Left cardiac atrium (tissue), 4 donors: ENCODE measurements at regions not wholly inside any gene's neighbourhood (a gene's known extent, or its start where the extent isn't known, plus 50 kb on each side); places are given as distances from the start of the nearest gene placed in this dataset.
"Not testable (repeated sequence)": the region's sequence is repeated elsewhere in the genome, so short reads cannot be mapped to it uniquely, and the experiment has no call there.

Experiments used
- ATAC-seq, 2 donors: fragments of 200-7000 bp; cut with Tn5 transposase; one replicate each; pipeline ENCODE4 v1.9.1; 2020; ENCODE audit warnings: mild to moderate bottlenecking in 2 of 2, moderate library complexity in 2 of 2
- DNase-seq: peaks from one replicate; pipeline ENCODE4 v3.0.0-alpha.2; 2020
- intact Hi-C, 2 donors: fragments of 100-400 bp; cut with DNase I; formaldehyde crosslinking; loops; one replicate each; pipeline versions ENCODE4 v1.14.1 to v1.15.1; 2022 to 2023
- donor health status: DM: no; HTN: yes; CAD: no.
- donor health status: DM: no; HTN: yes; CAD: no; lungs with severe emphysema.
- donor health status: DM: yes; HTN: yes; CAD: no.
- donor health status: Dilated cardiomyopathy.

GRCh38 chr5:6142353-6142752 is 236.0 kb downstream of the MED10 start:
- no peak for ATAC-seq
- no peak for DNase-seq
- intact Hi-C loops, result no loop called here

GRCh38 chr5:6140219-6140618 is 238.1 kb downstream of the MED10 start:
- ATAC-seq, result no peak
- intact Hi-C loops, result no loop called here

DNA sequence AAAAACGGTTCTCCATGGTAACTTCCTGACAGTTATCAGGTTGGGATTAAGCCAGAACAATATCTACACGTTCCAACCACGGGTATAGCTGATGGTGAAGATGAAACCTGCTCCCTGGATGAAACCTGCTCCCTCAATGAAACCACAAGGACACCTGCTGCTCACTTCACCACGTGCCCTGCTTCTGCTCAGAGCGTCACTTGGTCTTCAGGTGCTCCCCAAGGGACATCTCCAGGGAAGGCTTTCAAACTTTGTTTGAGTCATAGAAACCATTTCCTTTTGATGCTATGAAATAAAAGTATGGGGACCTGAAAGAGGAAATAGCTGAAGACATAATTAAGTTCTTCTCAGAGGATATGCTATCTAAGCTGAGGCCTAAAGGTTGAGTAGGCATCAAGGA is 242.4 kb downstream of the MED10 start:
- intact Hi-C loops, result no loop called here
- DNase-seq (no peak), ATAC-seq (no peak)

More at GRCh38 chr5:6140219-6140618, 238.1 kb downstream of the MED10 start:
- DNase-seq, result no peak

- no peak for DNase-seq
- intact Hi-C loops, result no loop called here
- ATAC-seq, result no peak
These were observed 244.1 kb downstream of the MED10 start for GRCh38 chr5:6134281-6134680.

DNA sequence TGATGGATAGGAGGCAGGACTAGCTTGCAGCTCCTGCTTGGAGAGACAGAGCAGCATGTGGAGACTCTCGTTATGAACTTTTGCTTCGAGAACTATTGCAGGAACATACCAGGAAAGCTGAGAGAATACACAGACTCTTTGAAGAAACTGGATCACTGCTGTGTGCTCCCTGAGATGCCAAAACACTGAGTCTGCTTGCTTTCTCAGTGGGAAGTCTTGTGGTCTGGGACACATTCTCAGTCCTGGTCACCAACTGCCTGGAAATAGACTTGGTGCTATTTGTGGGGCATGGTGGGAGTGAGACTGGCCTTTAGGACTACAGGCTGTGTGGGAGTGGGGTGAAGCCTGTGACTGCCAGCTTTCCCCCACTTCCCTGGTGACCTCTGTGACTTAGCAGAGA is 252.6 kb downstream of the MED10 start:
- no peak for DNase-seq
- intact Hi-C loops, result no loop called here
- no peak for ATAC-seq

DNA sequence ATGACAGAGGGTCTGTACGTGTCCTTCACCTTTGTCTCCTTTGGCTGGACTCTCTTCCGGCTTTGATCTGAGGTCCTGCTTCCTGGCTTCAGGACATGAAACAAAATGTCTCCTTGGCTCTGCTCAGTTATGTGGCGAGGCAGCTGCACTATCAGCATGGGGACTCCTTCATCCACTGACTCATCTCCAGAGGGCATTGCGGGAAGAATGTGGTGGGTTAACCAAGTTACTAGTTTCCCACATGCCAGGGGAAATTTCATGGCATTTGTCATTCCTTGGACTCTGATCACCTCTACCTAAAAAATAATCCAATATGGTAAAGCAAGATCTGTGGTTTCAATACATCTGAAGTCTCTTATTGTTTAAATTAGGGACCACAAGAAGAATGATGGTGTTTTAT is 259.7 kb downstream of the MED10 start:
- DNase-seq, result no peak
- no peak for ATAC-seq
- intact Hi-C loops, result no loop called here

- intact Hi-C loops, result no loop called here
- DNase-seq (no peak), ATAC-seq (no peak)
These were observed 261.1 kb downstream of the MED10 start for GRCh38 chr5:6117212-6117611.

- no peak for DNase-seq
- intact Hi-C loops, result no loop called here
- no peak for ATAC-seq
These were observed 262.5 kb downstream of the MED10 start for GRCh38 chr5:6115852-6116251.

DNA sequence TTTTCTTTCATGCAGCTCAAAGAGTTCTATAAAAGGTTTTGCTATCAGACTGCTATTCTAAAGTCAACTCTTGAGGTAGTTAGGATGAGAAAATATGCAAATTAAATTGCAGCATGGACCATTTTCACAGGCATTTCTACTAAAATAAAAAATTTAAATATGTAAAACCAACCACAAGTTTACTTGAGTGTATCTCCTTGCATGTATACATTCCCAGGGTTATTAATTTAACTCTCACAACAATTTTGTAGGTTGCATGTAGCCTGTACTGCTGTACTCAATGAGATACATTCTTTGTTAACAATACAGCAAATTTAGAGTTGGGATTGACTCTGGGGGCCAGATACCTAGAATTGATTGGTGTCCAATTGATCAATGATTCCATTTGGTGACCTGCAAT is 265.8 kb downstream of the MED10 start:
- intact Hi-C loops, result no loop called here
- DNase-seq (no peak), ATAC-seq (no peak)

DNA sequence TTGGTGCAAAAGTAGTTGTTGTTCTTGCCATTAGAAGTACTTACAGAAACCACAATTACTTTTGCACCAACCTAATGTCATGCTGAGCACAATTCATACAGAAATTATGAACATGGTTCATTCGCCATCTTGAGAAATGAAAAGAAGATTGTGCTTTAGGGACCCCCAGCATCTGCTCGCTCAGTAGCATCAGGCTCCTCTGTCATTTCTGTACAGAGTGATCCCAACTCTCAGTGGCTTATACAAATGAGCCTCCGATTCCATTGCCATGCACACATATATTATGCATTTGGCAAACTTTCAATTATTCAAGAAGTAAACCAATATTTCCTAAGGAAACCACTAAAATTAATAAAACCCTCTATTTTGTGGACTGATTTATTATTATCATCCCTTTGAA is 266.2 kb downstream of the MED10 start:
- ATAC-seq (no peak), DNase-seq (no peak)
- intact Hi-C loops, result no loop called here

GRCh38 chr5:6111131-6111530 is 267.2 kb downstream of the MED10 start:
- intact Hi-C loops, result no loop called here
- DNase-seq, result no peak
- no peak for ATAC-seq

GRCh38 chr5:6110441-6111005 is 267.8 kb downstream of the MED10 start:
- intact Hi-C loops, result no loop called here
- no peak for DNase-seq
- no peak for ATAC-seq

- no peak for ATAC-seq
- intact Hi-C loops, result no loop called here
These were observed 269.1 kb downstream of the MED10 start for GRCh38 chr5:6108981-6109825.

GRCh38 chr5:6108540-6108848 is 269.9 kb downstream of the MED10 start:
- intact Hi-C loops, result no loop called here
- DNase-seq, result no peak
- no peak for ATAC-seq

More at GRCh38 chr5:6108981-6109825, 269.1 kb downstream of the MED10 start:
- DNase-seq, result no peak

DNA sequence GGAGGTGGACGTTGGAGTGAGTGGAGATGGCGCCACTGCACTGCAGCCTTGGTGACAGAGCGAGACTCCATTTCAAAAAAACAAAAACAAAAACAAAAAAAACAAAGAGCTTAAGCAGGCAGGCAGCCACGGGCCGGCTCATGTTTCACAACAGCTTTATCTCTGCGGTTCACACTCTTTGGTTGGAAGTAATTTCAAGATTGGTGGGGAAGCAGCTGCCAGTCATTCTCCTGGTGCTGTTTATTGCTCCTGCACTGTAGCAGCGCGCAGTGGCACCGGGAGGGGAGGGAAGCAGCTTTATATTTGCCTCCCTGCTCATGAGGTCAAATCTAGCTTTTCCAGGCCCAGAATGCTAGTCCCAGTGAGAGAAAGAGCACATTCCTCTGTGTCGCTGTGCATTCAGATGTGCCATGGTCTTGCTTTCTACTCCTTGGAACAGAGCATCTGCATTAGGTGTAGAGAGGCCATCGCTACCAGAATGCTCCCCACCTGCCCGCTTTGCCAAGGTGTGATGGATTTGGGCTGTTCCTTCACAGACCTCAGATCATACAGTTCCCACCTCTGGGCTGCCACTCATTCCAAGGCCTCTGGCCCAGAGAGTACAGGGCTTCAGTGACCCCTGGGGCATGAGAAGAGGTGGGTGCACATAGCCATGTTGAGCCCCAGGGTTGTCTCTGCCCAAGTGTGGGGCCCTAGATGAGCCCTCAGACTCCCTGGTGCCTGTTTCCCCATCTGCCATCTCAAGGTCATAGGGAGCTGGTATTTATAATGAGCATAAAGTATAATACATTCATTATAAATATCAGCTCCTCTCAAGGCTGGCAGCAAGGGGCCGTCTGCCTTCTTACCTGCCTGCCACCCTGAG is 270.4 kb downstream of the MED10 start:
- intact Hi-C loops, result no loop called here
- no peak for DNase-seq
- ATAC-seq, result no peak

DNA sequence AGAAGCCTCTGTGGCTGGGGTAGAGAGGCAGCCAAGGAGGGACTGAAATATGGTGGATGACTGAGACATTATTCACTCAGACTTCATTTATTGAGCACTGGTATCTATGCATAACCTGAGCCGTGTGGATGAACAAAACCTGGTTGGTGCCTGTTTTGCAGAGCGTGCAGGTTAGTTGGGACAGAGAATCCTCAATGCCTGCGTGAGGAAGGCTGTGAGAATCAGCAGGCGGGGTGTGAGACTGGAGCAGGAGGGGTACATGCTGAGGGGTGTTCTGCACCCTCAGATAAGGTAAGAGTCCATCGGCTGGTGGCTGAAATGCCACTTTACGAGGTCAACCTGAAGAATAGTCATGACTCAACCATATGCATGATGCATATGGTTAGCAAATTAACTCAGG is 271.6 kb downstream of the MED10 start:
- ATAC-seq, result no peak
- DNase-seq, result no peak
- intact Hi-C loops, result no loop called here

GRCh38 chr5:6105320-6105719 is 273.0 kb downstream of the MED10 start:
- DNase-seq (no peak), ATAC-seq (no peak)
- intact Hi-C loops, result no loop called here

- intact Hi-C loops, result no loop called here
- DNase-seq (no peak), ATAC-seq (no peak)
These were observed 282.2 kb downstream of the MED10 start for GRCh38 chr5:6096101-6096500.

DNA sequence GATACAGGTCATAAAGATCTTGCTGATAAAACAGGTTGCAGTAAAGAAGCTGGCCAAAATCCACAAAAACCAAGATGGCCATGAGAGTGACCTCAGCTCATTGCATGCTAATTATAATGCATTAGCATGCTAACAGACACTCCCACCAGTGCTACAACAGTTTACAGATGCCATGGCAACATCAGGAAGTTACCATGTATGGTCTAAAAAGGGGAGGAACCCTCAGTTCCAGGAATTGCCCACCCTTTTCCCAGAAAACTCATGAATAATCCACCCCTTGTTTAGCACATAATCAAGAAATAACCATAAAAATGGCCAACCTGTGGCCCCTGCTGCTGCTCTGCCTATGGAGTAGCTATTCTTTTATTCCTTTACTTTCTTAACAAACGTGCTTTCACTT is 284.2 kb downstream of the MED10 start:
- DNase-seq, intact Hi-C loops, ATAC-seq: not testable (repeated sequence)

DNA sequence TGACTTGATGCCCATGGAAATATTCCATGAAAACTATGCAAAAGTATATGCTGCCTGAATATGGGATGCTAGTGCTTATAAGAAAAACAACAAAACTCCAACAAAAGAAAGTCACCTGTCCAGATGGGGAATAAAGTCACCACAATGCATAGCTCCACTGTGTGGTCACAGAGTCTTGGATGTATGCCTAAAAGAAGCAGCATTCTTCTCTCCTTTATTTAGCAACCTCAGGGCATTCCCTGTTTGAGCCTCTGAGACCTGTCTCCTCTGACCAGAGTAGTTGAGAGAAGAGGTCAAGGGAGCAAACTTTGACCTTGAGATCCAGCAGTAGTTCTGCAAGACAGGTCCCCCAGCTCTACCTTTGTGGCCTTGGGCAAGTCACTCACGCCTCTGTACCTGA is 287.5 kb downstream of the MED10 start:
- ATAC-seq (no peak), DNase-seq (no peak)
- intact Hi-C loops, result no loop called here
